K562 (cell line): ENCODE measurements at regions not wholly inside any gene's neighbourhood (a gene's known extent, or its start where the extent isn't known, plus 50 kb on each side); places are given as distances from the start of the nearest gene placed in this dataset.
"Not testable (repeated sequence)": the region's sequence is repeated elsewhere in the genome, so short reads cannot be mapped to it uniquely, and the experiment has no call there.

Experiments used
- CBX8 ChIP-seq: fragments of 200-600 bp; sonication (generic); IDR thresholded peaks from 2 replicates; pipeline ENCODE4 v1.6.1; 2012; ENCODE audit warnings: borderline replicate concordance, mixed run types, low read depth, mild to moderate bottlenecking, moderate library complexity, mixed read lengths, low read length, control low read depth, inconsistent platforms; ENCODE audit not compliant: poor library complexity, severe bottlenecking; ENCODE audit errors: extremely low read depth
- ETS2 ChIP-seq: IDR thresholded peaks from 2 replicates; pipeline ENCODE4 v1.6.1; 2016; ENCODE audit warnings: borderline replicate concordance, missing genetic modification characterization, mild to moderate bottlenecking, moderate library complexity, missing compliant biosample characterization; ENCODE audit not compliant: poor library complexity, severe bottlenecking
- EZH2 ChIP-seq: IDR thresholded peaks from 2 replicates; pipeline ENCODE4 v1.6.1; 2012; ENCODE audit warnings: low read depth, mild to moderate bottlenecking, inconsistent platforms, low read length, borderline replicate concordance
- ILF3 ChIP-seq: fragments of 450-650 bp; IDR thresholded peaks from 2 replicates; pipeline ENCODE4 v1.6.1; 2018; ENCODE audit warnings: antibody characterized with exemption, mild to moderate bottlenecking, moderate library complexity, borderline replicate concordance
- KAT8 ChIP-seq: fragments of 450-650 bp; IDR thresholded peaks from 2 replicates; pipeline ENCODE4 v1.6.1; 2016; ENCODE audit warnings: low read depth, mild to moderate bottlenecking
- MAZ ChIP-seq, 2 experiments: fragments of 450-650 bp in 1 of 2; sonication (generic) in 1 of 2; formaldehyde crosslinking; IDR thresholded peaks in 1 of 2; conservative IDR thresholded peaks in 1 of 2; 2 replicates each; pipeline versions ENCODE4 v1.4.0 to v1.5.0; 2020; ENCODE audit warnings: mild to moderate bottlenecking in 1 of 2, missing genetic modification reagents in 1 of 2
- OTX1 ChIP-seq: fragments of 450-650 bp; formaldehyde crosslinking; IDR thresholded peaks from 2 replicates; pipeline ENCODE4 v1.4.0; 2022; ENCODE audit warnings: mild to moderate bottlenecking
- POLR2A ChIP-seq: fragments of 450-650 bp; conservative IDR thresholded peaks from 2 replicates; pipeline ENCODE4 v1.6.1; 2016
- TEAD4 ChIP-seq, 2 experiments: sonication (generic) in 1 of 2; formaldehyde crosslinking in 1 of 2; IDR thresholded peaks; 2 replicates each; pipeline versions ENCODE4 v1.6.1 to v1.8.0; 2012 to 2022; ENCODE audit warnings: borderline replicate concordance in 1 of 2, inconsistent platforms in 1 of 2, low read length in 1 of 2, mild to moderate bottlenecking in 1 of 2, missing genetic modification reagents in 1 of 2
- TSC22D4 ChIP-seq: fragments of 450-650 bp; IDR thresholded peaks from 2 replicates; pipeline ENCODE4 v1.6.1; 2016; ENCODE audit warnings: missing genetic modification characterization, missing biosample characterization, control low read depth
- ZNF431 ChIP-seq: sonication (generic); formaldehyde crosslinking; IDR thresholded peaks from 2 replicates; pipeline ENCODE4 v1.8.0; 2022; ENCODE audit warnings: mild to moderate bottlenecking, missing genetic modification reagents
- ZNF778 ChIP-seq: fragments of 450-650 bp; formaldehyde crosslinking; IDR thresholded peaks from 2 replicates; pipeline ENCODE4 v1.4.0; 2020; ENCODE audit warnings: mild to moderate bottlenecking, moderate library complexity
- TF ChIP-seq, protein P1 (sequence below): sonication (generic); formaldehyde crosslinking; IDR thresholded peaks from 2 replicates; pipeline ENCODE4 v1.5.0; 2020; ENCODE audit warnings: missing genetic modification reagents
- TF ChIP-seq, protein P2 (sequence below), 3 experiments: IDR thresholded peaks in 2 of 3; conservative IDR thresholded peaks in 1 of 3; 2 replicates each; pipeline ENCODE4 v1.5.1; 2011 to 2012; ENCODE audit warnings: low read length in 3 of 3, mild to moderate bottlenecking in 3 of 3, control low read depth in 2 of 3, improper control_type of control experiment in 1 of 3, inconsistent platforms in 1 of 3, low read depth in 1 of 3, mixed read lengths in 1 of 3, moderate library complexity in 1 of 3; ENCODE audit not compliant: insufficient read depth in 2 of 3

DNA sequence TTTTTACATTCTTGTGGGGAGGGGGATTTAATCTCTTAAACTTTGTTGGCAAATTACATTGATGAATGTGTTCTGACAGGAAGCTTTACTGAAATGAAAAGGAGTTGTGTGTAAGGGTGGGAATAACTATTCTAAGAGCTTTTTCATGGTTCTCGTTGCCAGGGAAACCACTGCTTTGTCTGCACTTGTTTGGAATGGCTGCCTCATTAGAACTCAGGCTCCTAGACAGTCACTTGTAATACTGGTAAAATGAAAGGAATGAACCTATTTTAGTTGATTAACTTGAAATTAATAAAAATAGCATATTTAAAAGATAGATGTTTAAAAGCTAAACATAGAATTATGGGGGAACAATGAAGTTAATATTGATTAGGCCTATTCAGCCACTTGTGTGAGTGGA is 201.4 kb upstream of the TEKT4 start:
- TF ChIP-seq, protein P1, sequence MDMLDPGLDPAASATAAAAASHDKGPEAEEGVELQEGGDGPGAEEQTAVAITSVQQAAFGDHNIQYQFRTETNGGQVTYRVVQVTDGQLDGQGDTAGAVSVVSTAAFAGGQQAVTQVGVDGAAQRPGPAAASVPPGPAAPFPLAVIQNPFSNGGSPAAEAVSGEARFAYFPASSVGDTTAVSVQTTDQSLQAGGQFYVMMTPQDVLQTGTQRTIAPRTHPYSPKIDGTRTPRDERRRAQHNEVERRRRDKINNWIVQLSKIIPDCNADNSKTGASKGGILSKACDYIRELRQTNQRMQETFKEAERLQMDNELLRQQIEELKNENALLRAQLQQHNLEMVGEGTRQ (CRISPR knock-in tag) = not testable (repeated sequence)
- not testable (repeated sequence) for TF ChIP-seq ILF3; POLR2A; TSC22D4 (tag); OTX1 (CRISPR knock-in tag); KAT8; TEAD4 (IDR thresholded peaks at IDR 0.05; ENCODE audit: low read length); TEAD4 (CRISPR knock-in tag; IDR thresholded peaks at IDR 0.05; ENCODE audit: borderline replicate concordance); ZNF431 (CRISPR knock-in tag); EZH2; ZNF778 (CRISPR knock-in tag); MAZ (CRISPR knock-in tag; conservative IDR thresholded peaks at IDR 0.05 in 1 of 2, IDR thresholded peaks at IDR 0.05 in 1 of 2); ETS2 (tag); CBX8
- TF ChIP-seq, protein P2, sequence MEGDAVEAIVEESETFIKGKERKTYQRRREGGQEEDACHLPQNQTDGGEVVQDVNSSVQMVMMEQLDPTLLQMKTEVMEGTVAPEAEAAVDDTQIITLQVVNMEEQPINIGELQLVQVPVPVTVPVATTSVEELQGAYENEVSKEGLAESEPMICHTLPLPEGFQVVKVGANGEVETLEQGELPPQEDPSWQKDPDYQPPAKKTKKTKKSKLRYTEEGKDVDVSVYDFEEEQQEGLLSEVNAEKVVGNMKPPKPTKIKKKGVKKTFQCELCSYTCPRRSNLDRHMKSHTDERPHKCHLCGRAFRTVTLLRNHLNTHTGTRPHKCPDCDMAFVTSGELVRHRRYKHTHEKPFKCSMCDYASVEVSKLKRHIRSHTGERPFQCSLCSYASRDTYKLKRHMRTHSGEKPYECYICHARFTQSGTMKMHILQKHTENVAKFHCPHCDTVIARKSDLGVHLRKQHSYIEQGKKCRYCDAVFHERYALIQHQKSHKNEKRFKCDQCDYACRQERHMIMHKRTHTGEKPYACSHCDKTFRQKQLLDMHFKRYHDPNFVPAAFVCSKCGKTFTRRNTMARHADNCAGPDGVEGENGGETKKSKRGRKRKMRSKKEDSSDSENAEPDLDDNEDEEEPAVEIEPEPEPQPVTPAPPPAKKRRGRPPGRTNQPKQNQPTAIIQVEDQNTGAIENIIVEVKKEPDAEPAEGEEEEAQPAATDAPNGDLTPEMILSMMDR (IDR thresholded peaks at IDR 0.05 in 2 of 3, conservative IDR thresholded peaks at IDR 0.05 in 1 of 3; ENCODE audit: insufficient read depth in 2 of 3, low read depth in 1 of 3, low read length in 3 of 3) = not testable (repeated sequence)
